ENCODE measurements at regions not wholly inside any gene's neighbourhood (a gene's known extent, or its start where the extent isn't known, plus 50 kb on each side); places are given as distances from the start of the nearest gene placed in this dataset.

- Histone ChIP-seq H2AFZ (ENCODE audit: low read depth, low read length) (no peak overlapping the region), H3K9me1 (replicated peaks; ENCODE audit: control insufficient read depth, extremely low read depth, insufficient read depth, low read length) (no peaks in the 10 kb centered on the region), H4K20me1 (replicated peaks; ENCODE audit: control insufficient read depth, extremely low read depth, insufficient read depth, low read length) (no peaks in the 10 kb centered on the region), H3K4me1 (ENCODE audit: control insufficient read depth, extremely low read depth, insufficient read depth, low read length) (no peaks in the 10 kb centered on the region), H3K79me2 (ENCODE audit: control insufficient read depth, insufficient read depth, low read length) (no peaks in the 10 kb centered on the region), H3K4me2 (ENCODE audit: insufficient read depth, low read length) (no peak overlapping the region), H3K27me3 (ENCODE audit: control insufficient read depth in 2 of 2, insufficient read depth in 2 of 2, low read length in 2 of 2) (peaks cover 19 to 25% of the 10 kb centered on the region in 2 experiments), H3K36me3 (ENCODE audit: control insufficient read depth in 2 of 2, extremely low read depth in 1 of 2, insufficient read depth in 2 of 2, low read length in 2 of 2) (no peaks in the 10 kb centered on the region), H3K9me3 (replicated peaks; ENCODE audit: control insufficient read depth, insufficient read depth, low read length) (no peaks in the 10 kb centered on the region), H3K4me3 (replicated peaks in 1 of 3; ENCODE audit: insufficient read depth in 1 of 3, low read depth in 1 of 3, low read length in 3 of 3) (no peak overlapping the region), H3K27ac (ENCODE audit: insufficient read depth, low read depth, low read length) (no peak overlapping the region), H3K9ac (replicated peaks; ENCODE audit: extremely low read depth, insufficient read depth, low read length) (no peak overlapping the region)
- FAIRE-seq = no peak
- dilution Hi-C loops (cut with MboI; ENCODE audit: extremely low pct_ligation_motif_present, low sequenced_read_pairs) = no loop called here
- CTCF ChIA-PET = interaction anchor here (1.0 to 2.4 kb wide), 5 partner anchors 11 to 667 kb away, joined by 3 to 11 read pairs (median 5); no protein-coding TSS in a partner anchor
- intact Hi-C loops (cut with micrococcal nuclease) = no loop called here
- BruUV-seq (replicated peaks) = no TSS peak
- POLR2A ChIA-PET = no interaction called here
- no peak for DNase-seq (ENCODE audit: low read depth, low spot score)
- TF ChIP-seq MAX (IDR thresholded peaks at IDR 0.05; ENCODE audit: insufficient read depth, insufficient read length) = no peak
- no peak for TF ChIP-seq FOS (IDR thresholded peaks at IDR 0.05; ENCODE audit: borderline replicate concordance, insufficient read depth, low read length)
- TF ChIP-seq MYC (IDR thresholded peaks at IDR 0.05; ENCODE audit: low read depth, low read length) = no peak
- no peak for TF ChIP-seq JUN (IDR thresholded peaks at IDR 0.05; ENCODE audit: borderline replicate concordance, insufficient read depth, insufficient read length, low read depth)
- TF ChIP-seq POLR2AphosphoS5 (IDR thresholded peaks at IDR 0.05; ENCODE audit: insufficient read depth, low read depth, low read length) = no peak
- no peak for TF ChIP-seq EZH2 (IDR thresholded peaks at IDR 0.05; ENCODE audit: borderline replicate concordance, low read depth, low read length, severe bottlenecking)
- no peak for TF ChIP-seq POLR2A (IDR thresholded peaks at IDR 0.05; ENCODE audit: low read depth, low read length)
- TF ChIP-seq GATA2 (IDR thresholded peaks at IDR 0.05; ENCODE audit: insufficient read depth, insufficient read length, low read depth, low read length) = no peak
- no peak for TF ChIP-seq CTCF (IDR thresholded peaks at IDR 0.05; ENCODE audit: extremely low read depth in 1 of 2, insufficient read depth in 1 of 2, low read depth in 1 of 2, low read length in 2 of 2)
Measured at GRCh38 chr15:38662033-38662802, 97.6 kb upstream of the RASGRP1 start.

Measured in endothelial cell of umbilical vein (primary cell).